ENCODE measurements at regions not wholly inside any gene's neighbourhood (a gene's known extent, or its start where the extent isn't known, plus 50 kb on each side); places are given as distances from the start of the nearest gene placed in this dataset.

GRCh38 chr6:126266664-126267063 lies 73.3 kb upstream of the CENPW start:
- TF ChIP-seq CTCF (IDR thresholded peaks at IDR 0.05) = no peak
- no peak for TF ChIP-seq EP300 (IDR thresholded peaks at IDR 0.05)
- no peak for TF ChIP-seq POLR2A (IDR thresholded peaks at IDR 0.05; ENCODE audit: low read depth)

All from esophagus muscularis mucosa (tissue), 4 donors.